H9 (cell line): ENCODE measurements at regions not wholly inside any gene's neighbourhood (a gene's known extent, or its start where the extent isn't known, plus 50 kb on each side); places are given as distances from the start of the nearest gene placed in this dataset.
A peak's percentile ranks its signal among the peaks of the same experiment; 100 is the strongest.

Experiments
- DNase-seq: peaks from one replicate; pipeline ENCODE4 v3.0.0-alpha.2; 2017
- H2AFZ ChIP-seq: one replicate; pipeline ENCODE4 v1.6.1; 2013; ENCODE audit warnings: mild to moderate bottlenecking, low read length, control low read depth, moderate library complexity
- H2AK5ac ChIP-seq: 2 replicates; pipeline ENCODE4 v1.6.1; 2013; ENCODE audit warnings: low read length, control low read depth, mixed read lengths; ENCODE audit not compliant: insufficient read length
- H2BK120ac ChIP-seq: one replicate; pipeline ENCODE4 v1.6.1; 2013; ENCODE audit warnings: low read depth, mild to moderate bottlenecking, low read length, control low read depth, inconsistent platforms; ENCODE audit not compliant: poor library complexity, severe bottlenecking
- H2BK12ac ChIP-seq: 2 replicates; pipeline ENCODE4 v1.6.1; 2013; ENCODE audit warnings: low read length, control low read depth, mixed read lengths, low read depth; ENCODE audit not compliant: insufficient read length
- H2BK15ac ChIP-seq: 2 replicates; pipeline ENCODE4 v1.6.1; 2013; ENCODE audit warnings: low read depth, low read length, control low read depth
- H2BK20ac ChIP-seq: one replicate; pipeline ENCODE4 v1.6.1; 2013; ENCODE audit warnings: low read depth, mild to moderate bottlenecking, low read length, control low read depth, inconsistent platforms; ENCODE audit not compliant: poor library complexity, severe bottlenecking
- H2BK5ac ChIP-seq: 2 replicates; pipeline ENCODE4 v1.6.1; 2013; ENCODE audit warnings: low read length, control low read depth, mixed read lengths; ENCODE audit not compliant: insufficient read length
- H3K14ac ChIP-seq: 2 replicates; pipeline ENCODE4 v1.6.1; 2013; ENCODE audit warnings: low read length, control low read depth; ENCODE audit not compliant: insufficient read depth
- H3K18ac ChIP-seq: 2 replicates; pipeline ENCODE4 v1.6.1; 2013; ENCODE audit warnings: low read depth, mild to moderate bottlenecking, mixed read lengths, low read length, control low read depth; ENCODE audit not compliant: insufficient read length
- H3K23ac ChIP-seq: 2 replicates; pipeline ENCODE4 v1.6.1; 2013; ENCODE audit warnings: low read length, control low read depth, mixed read lengths, low read depth; ENCODE audit not compliant: insufficient read length
- H3K23me2 ChIP-seq: 2 replicates; pipeline ENCODE4 v1.6.1; 2013; ENCODE audit warnings: low read depth, mild to moderate bottlenecking, mixed read lengths, low read length, control low read depth; ENCODE audit not compliant: insufficient read length, poor library complexity, severe bottlenecking
- H3K27ac ChIP-seq: 2 replicates; pipeline ENCODE4 v1.5.1; 2013; ENCODE audit warnings: low read length, control low read depth, mixed read lengths, low read depth; ENCODE audit not compliant: insufficient read length
- H3K27me3 ChIP-seq: 2 replicates; pipeline ENCODE4 v1.6.1; 2013; ENCODE audit warnings: low read length, control low read depth, inconsistent platforms; ENCODE audit not compliant: insufficient read depth
- H3K4ac ChIP-seq: 2 replicates; pipeline ENCODE4 v1.6.1; 2013; ENCODE audit warnings: low read depth, mild to moderate bottlenecking, control low read depth, inconsistent platforms, low read length, moderate library complexity
- H3K4me1 ChIP-seq: 2 replicates; pipeline ENCODE4 v1.6.1; 2013; ENCODE audit warnings: low read length, control low read depth, inconsistent platforms; ENCODE audit not compliant: insufficient read depth
- H3K4me2 ChIP-seq: 2 replicates; pipeline ENCODE4 v1.6.1; 2013; ENCODE audit warnings: low read length, control low read depth, mixed read lengths; ENCODE audit not compliant: insufficient read length, insufficient read depth
- H3K56ac ChIP-seq: 2 replicates; pipeline ENCODE4 v1.6.1; 2013; ENCODE audit warnings: low read depth, mild to moderate bottlenecking, mixed read lengths, low read length, control low read depth; ENCODE audit not compliant: insufficient read length
- H3K79me1 ChIP-seq: 2 replicates; pipeline ENCODE4 v1.6.1; 2013; ENCODE audit warnings: low read depth, mild to moderate bottlenecking, moderate library complexity, low read length, control low read depth, inconsistent platforms; ENCODE audit not compliant: insufficient read depth, poor library complexity, severe bottlenecking
- H3K79me2 ChIP-seq: 2 replicates; pipeline ENCODE4 v1.6.1; 2013; ENCODE audit warnings: low read length, control low read depth, inconsistent platforms; ENCODE audit not compliant: insufficient read depth
- H3K9ac ChIP-seq: 2 replicates; pipeline ENCODE4 v1.6.1; 2013; ENCODE audit warnings: low read length, control low read depth, mixed read lengths; ENCODE audit not compliant: insufficient read length; ENCODE audit errors: extremely low read depth
- H3K9me3 ChIP-seq: one replicate; pipeline ENCODE4 v1.6.1; 2013; ENCODE audit warnings: low read depth, low read length, inconsistent platforms; ENCODE audit not compliant: control insufficient read depth
- H3T11ph ChIP-seq: one replicate; pipeline ENCODE4 v1.6.1; 2013; ENCODE audit warnings: mild to moderate bottlenecking, low read length, control low read depth, inconsistent platforms
- H4K20me1 ChIP-seq: one replicate; pipeline ENCODE4 v1.6.1; 2013; ENCODE audit not compliant: control insufficient read depth, insufficient read length, insufficient read depth
- H4K5ac ChIP-seq: 2 replicates; pipeline ENCODE4 v1.6.1; 2013; ENCODE audit warnings: low read depth, mild to moderate bottlenecking, mixed read lengths, low read length, control low read depth; ENCODE audit not compliant: insufficient read length
- H4K8ac ChIP-seq: replicated peaks from 2 replicates; pipeline ENCODE4 v1.6.1; 2013; ENCODE audit warnings: low read length, control low read depth, mixed read lengths, low read depth; ENCODE audit not compliant: insufficient read length
- H4K91ac ChIP-seq: 2 replicates; pipeline ENCODE4 v1.6.1; 2013; ENCODE audit warnings: low read depth, mild to moderate bottlenecking, moderate library complexity, mixed read lengths, low read length, control low read depth; ENCODE audit not compliant: insufficient read length
- H3K27ac Mint-ChIP-seq, 3 experiments: 2 replicates in 2 of 3; 3 replicates in 1 of 3; pipeline ENCODE4 v1.8.0; 2020 to 2021; ENCODE audit warnings: mixed read lengths in 3 of 3, mild to moderate bottlenecking in 1 of 3, moderate library complexity in 1 of 3
- H3K27me3 Mint-ChIP-seq: 2 replicates; pipeline ENCODE4 v1.8.0; 2021; ENCODE audit warnings: low read depth, mild to moderate bottlenecking, moderate library complexity, mixed read lengths
- H3K36me3 Mint-ChIP-seq, 3 experiments: 2 replicates in 2 of 3; 3 replicates in 1 of 3; pipeline ENCODE4 v1.8.0; 2020 to 2021; ENCODE audit warnings: low read depth in 3 of 3, mixed read lengths in 3 of 3; ENCODE audit not compliant: insufficient read depth in 1 of 3
- H3K4me1 Mint-ChIP-seq, 2 experiments: 2 replicates each; pipeline ENCODE4 v1.8.0; 2020; ENCODE audit warnings: mixed read lengths in 2 of 2
- H3K4me3 Mint-ChIP-seq, 2 experiments: 2 replicates in 1 of 2; 3 replicates in 1 of 2; pipeline ENCODE4 v1.8.0; 2020 to 2021; ENCODE audit warnings: mild to moderate bottlenecking in 2 of 2, mixed read lengths in 2 of 2, moderate library complexity in 1 of 2
- H3K9me3 Mint-ChIP-seq, 2 experiments: 2 replicates in 1 of 2; 3 replicates in 1 of 2; pipeline ENCODE4 v1.8.0; 2020; ENCODE audit warnings: mild to moderate bottlenecking in 2 of 2, mixed read lengths in 2 of 2, moderate library complexity in 1 of 2
- CTCF ChIP-seq: fragments of 200-600 bp; sonication (generic); conservative IDR thresholded peaks from 3 replicates; pipeline ENCODE4 v1.8.0; 2021; ENCODE audit warnings: antibody characterized with exemption, mild to moderate bottlenecking
- WGBS: extraction: QIAGEN DNeasy Blood & Tissue Kit; methylation state at CpG from one replicate; pipeline ENCODE4 v1.1.7; 2013; ENCODE audit warnings: missing lambda C conversion rate, low lambda C conversion rate, mixed read lengths; ENCODE audit not compliant: insufficient read length; ENCODE audit errors: extremely low coverage; 5-methylcytosine and 5-hydroxymethylcytosine counted together

DNA sequence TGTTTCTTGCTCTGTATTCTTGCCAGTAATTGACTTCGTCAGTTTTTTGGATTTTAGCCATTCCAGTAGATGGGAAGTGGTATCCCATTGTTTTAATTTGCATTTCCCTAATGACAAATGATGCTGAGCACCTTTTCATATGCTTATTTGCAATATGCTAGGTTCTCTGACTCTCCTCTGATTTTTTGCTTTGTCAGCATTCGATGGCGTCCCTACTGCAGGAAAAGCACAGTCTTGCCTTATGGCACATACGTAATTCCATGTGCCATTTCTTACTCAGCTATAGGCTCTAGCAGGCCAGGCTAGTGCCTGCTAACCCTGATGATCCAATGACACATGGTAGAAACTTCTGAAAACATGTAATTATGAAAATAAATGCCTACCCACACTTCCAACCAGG lies 239.2 kb upstream of the ATP10A start:
- Histone ChIP-seq H2BK120ac (no peak overlapping the region), H4K91ac (no peak overlapping the region), H3K23ac (no peak overlapping the region), H2BK5ac (no peak overlapping the region), H2BK12ac (no peak overlapping the region), H3K18ac (no peak overlapping the region), H3K9ac (no peak overlapping the region), H3K27ac (no peak overlapping the region), H4K5ac (no peak overlapping the region), H3K23me2 (no peaks in the 10 kb centered on the region), H3K79me2 (no peaks in the 10 kb centered on the region), H3K4me2 (no peak overlapping the region), H3K4me1 (peaks cover 6% of the 10 kb centered on the region; the same call in 1 of the 2 replicates), H3K27me3 (no peaks in the 10 kb centered on the region), H3K79me1 (no peaks in the 10 kb centered on the region), H4K8ac (no peak overlapping the region), H3K56ac (no peak overlapping the region), H3K14ac (no peak overlapping the region), H4K20me1 (no peaks in the 10 kb centered on the region), H2AK5ac (no peak overlapping the region), H2AFZ (no peak overlapping the region), H3K4ac (no peak overlapping the region), H2BK15ac (no peak overlapping the region), H3K9me3 (peaks cover 5% of the 10 kb centered on the region), H2BK20ac (no peak overlapping the region), H3T11ph (no peak overlapping the region)
- peaks cover 23% of the 10 kb centered on the region in 2 experiments for H3K4me1 Mint-ChIP-seq
- no peak overlapping the region for H3K27ac Mint-ChIP-seq
- DNase-seq, result no peak
- no peaks in the 10 kb centered on the region for H3K27me3 Mint-ChIP-seq
- 0 out of 5 replicates have a peak overlapping the region, but pooled peaks of 1 of the 2 experiments have one; percentile 40 for H3K4me3 Mint-ChIP-seq
- TF ChIP-seq CTCF, result no peak
- H3K9me3 Mint-ChIP-seq, result peaks cover 18 to 24% of the 10 kb centered on the region in 2 experiments
- H3K36me3 Mint-ChIP-seq, result peaks cover 5 to 21% (median 11%) of the 10 kb centered on the region in 3 experiments; a peak in 5 of 7 replicates
- WGBS, result no CpG with 5 or more reads among the region's 4 CpGs
